ENCODE measurements at regions not wholly inside any gene's neighbourhood (a gene's known extent, or its start where the extent isn't known, plus 50 kb on each side); places are given as distances from the start of the nearest gene placed in this dataset.

- ChIA-PET POLR2A (ENCODE audit: low non-redundant PET) (interaction anchor here (0.6 kb wide), 1 partner anchor 127 kb away, joined by 6 read pairs; no protein-coding TSS in a partner anchor), CTCF (no interaction called here)
- no peak overlapping the region for H3K27ac ChIP-seq (ENCODE audit: low read depth, low read length, poor library complexity, severe bottlenecking)
- intact Hi-C loops (cut with micrococcal nuclease; ENCODE audit: unreplicated experiment): no loop called here
- no peaks in the 10 kb centered on the region for H3K36me3 ChIP-seq (ENCODE audit: insufficient read depth, low read length, poor library complexity, severe bottlenecking)
- no peak overlapping the region for H3K4me3 ChIP-seq (ENCODE audit: low read depth, low read length, poor library complexity, severe bottlenecking)
- no peaks in the 10 kb centered on the region for H3K4me1 ChIP-seq (ENCODE audit: insufficient read depth, low read length, poor library complexity, severe bottlenecking)
- DNase-seq (ENCODE audit: low spot score): no peak
- H3K27me3 ChIP-seq (replicated peaks; ENCODE audit: insufficient read depth, low read depth, low read length, poor library complexity): peaks cover 46% of the 10 kb centered on the region
- TF ChIP-seq CTCF (conservative IDR thresholded peaks at IDR 0.05; ENCODE audit: low read depth, low read length): no peak
- no peak for TF ChIP-seq EZH2 (IDR thresholded peaks at IDR 0.05; ENCODE audit: borderline replicate concordance, low read depth, low read length, poor library complexity, severe bottlenecking)
- H3K9me3 ChIP-seq (ENCODE audit: low read depth, low read length, poor library complexity, severe bottlenecking): no peaks in the 10 kb centered on the region
- BruUV-seq (replicated peaks): no TSS peak
Observed at GRCh38 chr5:176154821-176155220, 83.4 kb upstream of the SIMC1 start.

DNA sequence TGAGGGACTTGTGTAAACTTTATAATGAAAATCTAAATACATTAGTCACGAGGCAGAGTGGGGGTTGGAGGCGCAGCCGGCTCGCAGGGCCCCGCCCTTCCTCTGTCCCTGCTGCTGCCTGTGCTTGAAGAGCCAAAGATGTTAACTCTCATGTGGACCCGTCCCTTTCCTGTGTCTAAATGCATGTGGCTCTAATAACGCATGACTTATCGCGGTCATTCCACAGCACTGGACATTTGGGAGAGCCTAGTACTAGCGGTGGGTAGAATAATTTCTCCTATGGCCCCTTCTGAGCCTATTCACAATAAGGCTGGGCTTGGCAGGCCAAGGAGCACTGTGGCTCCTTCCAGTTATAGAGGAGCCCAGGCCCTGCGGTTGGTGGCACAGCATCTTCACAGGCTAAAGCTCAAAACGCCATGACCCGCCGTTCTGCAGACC, 82.3 kb upstream of the SIMC1 start:
- Histone ChIP-seq H3K4me1 (ENCODE audit: insufficient read depth, low read length, poor library complexity, severe bottlenecking) (no peaks in the 10 kb centered on the region), H3K9me3 (ENCODE audit: low read depth, low read length, poor library complexity, severe bottlenecking) (no peaks in the 10 kb centered on the region), H3K4me3 (ENCODE audit: low read depth, low read length, poor library complexity, severe bottlenecking) (no peak overlapping the region), H3K36me3 (ENCODE audit: insufficient read depth, low read length, poor library complexity, severe bottlenecking) (no peaks in the 10 kb centered on the region), H3K27me3 (replicated peaks; ENCODE audit: insufficient read depth, low read depth, low read length, poor library complexity) (peaks cover 51% of the 10 kb centered on the region), H3K27ac (ENCODE audit: low read depth, low read length, poor library complexity, severe bottlenecking) (no peak overlapping the region)
- ChIA-PET POLR2A (ENCODE audit: low non-redundant PET) (no interaction called here), CTCF (no interaction called here)
- no peak for DNase-seq (ENCODE audit: low spot score)
- BruUV-seq (replicated peaks): no TSS peak
- TF ChIP-seq EZH2 (IDR thresholded peaks at IDR 0.05; ENCODE audit: borderline replicate concordance, low read depth, low read length, poor library complexity, severe bottlenecking) (no peak), CTCF (conservative IDR thresholded peaks at IDR 0.05; ENCODE audit: low read depth, low read length) (no peak)
- intact Hi-C loops (cut with micrococcal nuclease; ENCODE audit: unreplicated experiment): no loop called here

- H3K9me3 ChIP-seq (ENCODE audit: low read depth, low read length, poor library complexity, severe bottlenecking): no peaks in the 10 kb centered on the region
- TF ChIP-seq CTCF (conservative IDR thresholded peaks at IDR 0.05; ENCODE audit: low read depth, low read length) (no peak), EZH2 (IDR thresholded peaks at IDR 0.05; ENCODE audit: borderline replicate concordance, low read depth, low read length, poor library complexity, severe bottlenecking) (no peak)
- POLR2A ChIA-PET (ENCODE audit: low non-redundant PET): interaction anchor here (0.6 kb wide), 1 partner anchor 24 kb away, joined by 3 read pairs; no protein-coding TSS in a partner anchor
Observed at GRCh38 chr5:176157656-176158055, 80.6 kb upstream of the SIMC1 start.

More at GRCh38 chr5:176157656-176158055, 80.6 kb upstream of the SIMC1 start:
- no peak overlapping the region for H3K4me3 ChIP-seq (ENCODE audit: low read depth, low read length, poor library complexity, severe bottlenecking)
- H3K36me3 ChIP-seq (ENCODE audit: insufficient read depth, low read length, poor library complexity, severe bottlenecking): no peaks in the 10 kb centered on the region
- CTCF ChIA-PET: no interaction called here
- no peak overlapping the region for H3K27ac ChIP-seq (ENCODE audit: low read depth, low read length, poor library complexity, severe bottlenecking)
- peaks cover 63% of the 10 kb centered on the region for H3K27me3 ChIP-seq (replicated peaks; ENCODE audit: insufficient read depth, low read depth, low read length, poor library complexity)
- intact Hi-C loops (cut with micrococcal nuclease; ENCODE audit: unreplicated experiment): no loop called here
- no TSS peak for BruUV-seq (replicated peaks)
- no peak for DNase-seq (ENCODE audit: low spot score)
- no peaks in the 10 kb centered on the region for H3K4me1 ChIP-seq (ENCODE audit: insufficient read depth, low read length, poor library complexity, severe bottlenecking)

All from A673 (cell line).